ENCODE measurements at regions not wholly inside any gene's neighbourhood (a gene's known extent, or its start where the extent isn't known, plus 50 kb on each side); places are given as distances from the start of the nearest gene placed in this dataset.

- Histone ChIP-seq H3K4me3 (ENCODE audit: low read depth, low read length) (no peak overlapping the region), H2AFZ (ENCODE audit: low read length, unreplicated experiment) (no peak overlapping the region), H3K4me1 (ENCODE audit: control insufficient read depth, insufficient read depth, low read length, unreplicated experiment) (no peaks in the 10 kb centered on the region), H3K27me3 (ENCODE audit: insufficient read depth, low read length) (no peaks in the 10 kb centered on the region), H3K27ac (ENCODE audit: low read depth, low read length) (no peak overlapping the region), H3K36me3 (ENCODE audit: insufficient read depth, low read length) (no peaks in the 10 kb centered on the region), H3K79me2 (ENCODE audit: control insufficient read depth, insufficient read depth, low read length, unreplicated experiment) (no peaks in the 10 kb centered on the region)
Observed at GRCh38 chr2:238963161-238963970, 115.5 kb downstream of the TWIST2 start.

GRCh38 chr2:238963971-238964328 is 116.1 kb downstream of the TWIST2 start:
- Histone ChIP-seq H3K27me3 (ENCODE audit: insufficient read depth, low read length) (no peaks in the 10 kb centered on the region), H3K27ac (ENCODE audit: low read depth, low read length) (no peak overlapping the region), H2AFZ (ENCODE audit: low read length, unreplicated experiment) (no peak overlapping the region)

GRCh38 chr2:238964544-238965067 is 116.7 kb downstream of the TWIST2 start:
- no peaks in the 10 kb centered on the region for H3K4me1 ChIP-seq (ENCODE audit: control insufficient read depth, insufficient read depth, low read length, unreplicated experiment)
- H2AFZ ChIP-seq (ENCODE audit: low read length, unreplicated experiment): no peak overlapping the region
- H3K36me3 ChIP-seq (ENCODE audit: insufficient read depth, low read length): no peaks in the 10 kb centered on the region
- H3K27ac ChIP-seq (ENCODE audit: low read depth, low read length): no peak overlapping the region
- no peak overlapping the region for H3K4me3 ChIP-seq (ENCODE audit: low read depth, low read length)
- H3K79me2 ChIP-seq (ENCODE audit: control insufficient read depth, insufficient read depth, low read length, unreplicated experiment): no peaks in the 10 kb centered on the region
- H3K27me3 ChIP-seq (ENCODE audit: insufficient read depth, low read length): no peaks in the 10 kb centered on the region

More at GRCh38 chr2:238963971-238964328, 116.1 kb downstream of the TWIST2 start:
- Histone ChIP-seq H3K4me1 (ENCODE audit: control insufficient read depth, insufficient read depth, low read length, unreplicated experiment) (no peaks in the 10 kb centered on the region), H3K4me3 (ENCODE audit: low read depth, low read length) (no peak overlapping the region), H3K36me3 (ENCODE audit: insufficient read depth, low read length) (no peaks in the 10 kb centered on the region), H3K79me2 (ENCODE audit: control insufficient read depth, insufficient read depth, low read length, unreplicated experiment) (no peaks in the 10 kb centered on the region)

- no peaks in the 10 kb centered on the region for H3K4me1 ChIP-seq (ENCODE audit: control insufficient read depth, insufficient read depth, low read length, unreplicated experiment)
- H2AFZ ChIP-seq (ENCODE audit: low read length, unreplicated experiment): no peak overlapping the region
- H3K36me3 ChIP-seq (ENCODE audit: insufficient read depth, low read length): no peaks in the 10 kb centered on the region
- no peak overlapping the region for H3K4me3 ChIP-seq (ENCODE audit: low read depth, low read length)
- no peak overlapping the region for H3K27ac ChIP-seq (ENCODE audit: low read depth, low read length)
- H3K27me3 ChIP-seq (ENCODE audit: insufficient read depth, low read length): no peaks in the 10 kb centered on the region
- no peaks in the 10 kb centered on the region for H3K79me2 ChIP-seq (ENCODE audit: control insufficient read depth, insufficient read depth, low read length, unreplicated experiment)
Observed at GRCh38 chr2:238965371-238966071, 117.6 kb downstream of the TWIST2 start.

GRCh38 chr2:238966072-238966937 is 118.4 kb downstream of the TWIST2 start:
- H3K36me3 ChIP-seq (ENCODE audit: insufficient read depth, low read length): no peaks in the 10 kb centered on the region
- no peaks in the 10 kb centered on the region for H3K79me2 ChIP-seq (ENCODE audit: control insufficient read depth, insufficient read depth, low read length, unreplicated experiment)
- no peak overlapping the region for H2AFZ ChIP-seq (ENCODE audit: low read length, unreplicated experiment)
- no peak overlapping the region for H3K4me3 ChIP-seq (ENCODE audit: low read depth, low read length)
- H3K4me1 ChIP-seq (ENCODE audit: control insufficient read depth, insufficient read depth, low read length, unreplicated experiment): no peaks in the 10 kb centered on the region
- no peaks in the 10 kb centered on the region for H3K27me3 ChIP-seq (ENCODE audit: insufficient read depth, low read length)
- no peak overlapping the region for H3K27ac ChIP-seq (ENCODE audit: low read depth, low read length)

GRCh38 chr2:238967031-238967977 is 119.4 kb downstream of the TWIST2 start:
- Histone ChIP-seq H3K36me3 (ENCODE audit: insufficient read depth, low read length) (no peaks in the 10 kb centered on the region), H3K79me2 (ENCODE audit: control insufficient read depth, insufficient read depth, low read length, unreplicated experiment) (no peaks in the 10 kb centered on the region), H3K4me3 (ENCODE audit: low read depth, low read length) (no peak overlapping the region), H3K27me3 (ENCODE audit: insufficient read depth, low read length) (no peaks in the 10 kb centered on the region), H2AFZ (ENCODE audit: low read length, unreplicated experiment) (no peak overlapping the region), H3K27ac (ENCODE audit: low read depth, low read length) (no peak overlapping the region), H3K4me1 (ENCODE audit: control insufficient read depth, insufficient read depth, low read length, unreplicated experiment) (no peaks in the 10 kb centered on the region)

GRCh38 chr2:238967978-238968360 is 120.1 kb downstream of the TWIST2 start:
- peaks cover under 1% of the 10 kb centered on the region for H3K4me1 ChIP-seq (ENCODE audit: control insufficient read depth, insufficient read depth, low read length, unreplicated experiment)
- no peaks in the 10 kb centered on the region for H3K79me2 ChIP-seq (ENCODE audit: control insufficient read depth, insufficient read depth, low read length, unreplicated experiment)
- H2AFZ ChIP-seq (ENCODE audit: low read length, unreplicated experiment): no peak overlapping the region
- no peaks in the 10 kb centered on the region for H3K27me3 ChIP-seq (ENCODE audit: insufficient read depth, low read length)
- no peaks in the 10 kb centered on the region for H3K36me3 ChIP-seq (ENCODE audit: insufficient read depth, low read length)
- H3K4me3 ChIP-seq (ENCODE audit: low read depth, low read length): no peak overlapping the region
- H3K27ac ChIP-seq (ENCODE audit: low read depth, low read length): no peak overlapping the region

- no peaks in the 10 kb centered on the region for H3K79me2 ChIP-seq (ENCODE audit: control insufficient read depth, insufficient read depth, low read length, unreplicated experiment)
- H3K4me1 ChIP-seq (ENCODE audit: control insufficient read depth, insufficient read depth, low read length, unreplicated experiment): peaks cover 8% of the 10 kb centered on the region
- no peak overlapping the region for H2AFZ ChIP-seq (ENCODE audit: low read length, unreplicated experiment)
- H3K27ac ChIP-seq (ENCODE audit: low read depth, low read length): no peak overlapping the region
- H3K27me3 ChIP-seq (ENCODE audit: insufficient read depth, low read length): no peaks in the 10 kb centered on the region
- H3K4me3 ChIP-seq (ENCODE audit: low read depth, low read length): no peak overlapping the region
- H3K36me3 ChIP-seq (ENCODE audit: insufficient read depth, low read length): no peaks in the 10 kb centered on the region
Observed at GRCh38 chr2:238968616-238969384, 120.9 kb downstream of the TWIST2 start.

GRCh38 chr2:238969857-238970256 is 122.0 kb downstream of the TWIST2 start:
- no peak overlapping the region for H2AFZ ChIP-seq (ENCODE audit: low read length, unreplicated experiment)
- no peak overlapping the region for H3K4me3 ChIP-seq (ENCODE audit: low read depth, low read length)
- H3K79me2 ChIP-seq (ENCODE audit: control insufficient read depth, insufficient read depth, low read length, unreplicated experiment): no peaks in the 10 kb centered on the region
- no peak overlapping the region for H3K27ac ChIP-seq (ENCODE audit: low read depth, low read length)
- H3K36me3 ChIP-seq (ENCODE audit: insufficient read depth, low read length): no peaks in the 10 kb centered on the region
- peaks cover 18% of the 10 kb centered on the region for H3K4me1 ChIP-seq (ENCODE audit: control insufficient read depth, insufficient read depth, low read length, unreplicated experiment)
- no peaks in the 10 kb centered on the region for H3K27me3 ChIP-seq (ENCODE audit: insufficient read depth, low read length)

Measured in ACC112 (cell line).